ENCODE measurements at regions not wholly inside any gene's neighbourhood (a gene's known extent, or its start where the extent isn't known, plus 50 kb on each side); places are given as distances from the start of the nearest gene placed in this dataset.

GRCh38 chr10:47184273-47184672, 115.7 kb upstream of the GDF10 start:
- no peak for TF ChIP-seq CTCF (IDR thresholded peaks at IDR 0.05; ENCODE audit: low read depth, low read length)
- no peak overlapping the region for H3K4me3 ChIP-seq (ENCODE audit: low read depth, low read length)

GRCh38 chr10:47184724-47185330, 115.2 kb upstream of the GDF10 start:
- no peak overlapping the region for H3K4me3 ChIP-seq (ENCODE audit: low read depth, low read length)
- TF ChIP-seq CTCF (IDR thresholded peaks at IDR 0.05; ENCODE audit: low read depth, low read length): no peak

- no peak for TF ChIP-seq CTCF (IDR thresholded peaks at IDR 0.05; ENCODE audit: low read depth, low read length)
- no peak overlapping the region for H3K4me3 ChIP-seq (ENCODE audit: low read depth, low read length)
These were observed 113.1 kb upstream of the GDF10 start for GRCh38 chr10:47186941-47187340.

GRCh38 chr10:47187592-47187991, 112.4 kb upstream of the GDF10 start:
- no peak for TF ChIP-seq CTCF (IDR thresholded peaks at IDR 0.05; ENCODE audit: low read depth, low read length)

DNA sequence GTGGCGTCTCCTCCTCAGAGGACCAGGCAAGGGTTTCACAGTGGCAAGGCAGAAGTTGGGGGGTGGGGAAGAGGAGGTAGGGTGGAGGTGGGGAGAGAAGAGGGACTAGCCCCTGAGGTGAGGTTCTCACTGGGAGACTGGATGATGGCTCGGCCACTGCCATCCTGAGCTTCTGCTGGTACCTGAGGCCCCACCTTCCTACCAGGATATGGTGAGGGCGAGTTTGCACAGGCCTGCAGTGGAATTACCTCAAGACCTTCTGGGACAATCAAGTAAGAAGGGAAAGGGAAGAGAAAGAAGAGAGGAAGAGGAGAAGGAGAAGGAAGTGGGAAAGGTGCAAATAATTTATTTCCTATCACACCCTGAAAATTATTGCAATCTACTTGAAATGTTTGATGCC, 111.8 kb upstream of the GDF10 start:
- TF ChIP-seq CTCF (IDR thresholded peaks at IDR 0.05; ENCODE audit: low read depth, low read length): no peak
- H3K4me3 ChIP-seq (ENCODE audit: low read depth, low read length): no peak overlapping the region

More at GRCh38 chr10:47187592-47187991, 112.4 kb upstream of the GDF10 start:
- no peak overlapping the region for H3K4me3 ChIP-seq (ENCODE audit: low read depth, low read length)

- no peak for TF ChIP-seq CTCF (IDR thresholded peaks at IDR 0.05; ENCODE audit: low read depth, low read length)
- H3K4me3 ChIP-seq (ENCODE audit: low read depth, low read length): no peak overlapping the region
These were observed 110.2 kb upstream of the GDF10 start for GRCh38 chr10:47189802-47190201.

- TF ChIP-seq CTCF (IDR thresholded peaks at IDR 0.05; ENCODE audit: low read depth, low read length): no peak
- H3K4me3 ChIP-seq (ENCODE audit: low read depth, low read length): no peak overlapping the region
These were observed 109.7 kb upstream of the GDF10 start for GRCh38 chr10:47190301-47190700.

Measured in WI38 (cell line).